IMR-90 (cell line): ENCODE measurements at regions not wholly inside any gene's neighbourhood (a gene's known extent, or its start where the extent isn't known, plus 50 kb on each side); places are given as distances from the start of the nearest gene placed in this dataset.

Experiments used
- BHLHE40 ChIP-seq: fragments of 150-350 bp; IDR thresholded peaks from 2 replicates; pipeline ENCODE4 v1.6.1; 2016; ENCODE audit warnings: mild to moderate bottlenecking, low read depth, low read length
- CEBPB ChIP-seq: IDR thresholded peaks from 2 replicates; pipeline ENCODE4 v1.6.1; 2012; ENCODE audit warnings: low read depth, low read length, improper control_type of control experiment
- CTCF ChIP-seq: conservative IDR thresholded peaks from 2 replicates; pipeline ENCODE4 v1.5.1; 2012; ENCODE audit warnings: mild to moderate bottlenecking, low read depth, low read length, improper control_type of control experiment
- ELK1 ChIP-seq: fragments of 150-350 bp; IDR thresholded peaks from 2 replicates; pipeline ENCODE4 v1.6.1; 2016; ENCODE audit warnings: low read depth, mild to moderate bottlenecking, low read length, moderate library complexity, borderline replicate concordance
- MAFK ChIP-seq: IDR thresholded peaks from 2 replicates; pipeline ENCODE4 v1.6.1; 2012; ENCODE audit warnings: low read depth, low read length, improper control_type of control experiment
- NFE2L2 ChIP-seq: fragments of 150-350 bp; IDR thresholded peaks from 2 replicates; pipeline ENCODE4 v1.6.1; 2016; ENCODE audit warnings: low read depth, mild to moderate bottlenecking, low read length
- POLR2A ChIP-seq: IDR thresholded peaks from 2 replicates; pipeline ENCODE4 v1.6.1; 2012; ENCODE audit warnings: mild to moderate bottlenecking, low read depth, low read length
- RAD21 ChIP-seq: IDR thresholded peaks from 2 replicates; pipeline ENCODE4 v1.6.1; 2012; ENCODE audit warnings: low read length, improper control_type of control experiment
- RCOR1 ChIP-seq: IDR thresholded peaks from 2 replicates; pipeline ENCODE4 v1.6.1; 2012; ENCODE audit warnings: mild to moderate bottlenecking, low read length, improper control_type of control experiment; ENCODE audit not compliant: insufficient replicate concordance
- RFX5 ChIP-seq: IDR thresholded peaks from 2 replicates; pipeline ENCODE4 v1.8.0; 2012; ENCODE audit warnings: low read depth, mild to moderate bottlenecking, low read length, moderate library complexity
- SMC3 ChIP-seq: fragments of 150-350 bp; IDR thresholded peaks from 2 replicates; pipeline ENCODE4 v1.6.1; 2016; ENCODE audit warnings: low read depth, mild to moderate bottlenecking, antibody characterized with exemption, low read length, moderate library complexity

GRCh38 chr9:135030566-135031226 is 56.8 kb upstream of the OLFM1 start:
- TF ChIP-seq ELK1 (no peak), CTCF (no peak), POLR2A (no peak), RAD21 (no peak), CEBPB (no peak), BHLHE40 (no peak), NFE2L2 (no peak), MAFK (no peak), RFX5 (no peak), RCOR1 (no peak), SMC3 (no peak)
